CMK (cell line): ENCODE measurements at regions not wholly inside any gene's neighbourhood (a gene's known extent, or its start where the extent isn't known, plus 50 kb on each side); places are given as distances from the start of the nearest gene placed in this dataset.
A peak's percentile ranks its signal among the peaks of the same experiment; 100 is the strongest.
"Not testable (repeated sequence)": the region's sequence is repeated elsewhere in the genome, so short reads cannot be mapped to it uniquely, and the experiment has no call there.

Experiments
- DNase-seq: peaks from one replicate; pipeline ENCODE4 v3.0.0-alpha.2; 2010; ENCODE audit warnings: low read depth

- DNase-seq, result no peak
Measured at GRCh38 chr7:11221984-11222383, 248.3 kb downstream of the PHF14 start.

- DNase-seq, result no peak
Measured at GRCh38 chr7:11224535-11224934, 250.9 kb downstream of the PHF14 start.

GRCh38 chr7:11228515-11228914 lies 254.8 kb downstream of the PHF14 start:
- DNase-seq, result no peak

GRCh38 chr7:11231190-11231589 lies 257.5 kb downstream of the PHF14 start:
- no peak for DNase-seq

- DNase-seq, result no peak
Measured at GRCh38 chr7:11232462-11232861, 258.8 kb downstream of the PHF14 start.

- no peak for DNase-seq
Measured at GRCh38 chr7:11233871-11234270, 260.2 kb downstream of the PHF14 start.

- DNase-seq, result no peak
Measured at GRCh38 chr7:11235491-11235890, 261.8 kb downstream of the PHF14 start.

GRCh38 chr7:11236680-11237079 lies 263.0 kb downstream of the PHF14 start:
- DNase-seq, result no peak

- DNase-seq, result no peak
Measured at GRCh38 chr7:11237742-11238141, 264.1 kb downstream of the PHF14 start.

GRCh38 chr7:11239316-11239715 lies 265.6 kb downstream of the PHF14 start:
- DNase-seq, result no peak

GRCh38 chr7:11243739-11244138 lies 270.1 kb downstream of the PHF14 start:
- DNase-seq, result no peak

- DNase-seq, result no peak
Measured at GRCh38 chr7:11244149-11244548, 270.5 kb downstream of the PHF14 start.

GRCh38 chr7:11247545-11247944 lies 273.9 kb downstream of the PHF14 start:
- DNase-seq, result no peak

GRCh38 chr7:11251436-11251835 lies 277.8 kb downstream of the PHF14 start:
- no peak for DNase-seq

GRCh38 chr7:11252011-11252607 lies 278.4 kb downstream of the PHF14 start:
- DNase-seq, result no peak

GRCh38 chr7:11252705-11253272 lies 279.1 kb downstream of the PHF14 start:
- no peak for DNase-seq

GRCh38 chr7:11256501-11256900 lies 282.8 kb downstream of the PHF14 start:
- no peak for DNase-seq

GRCh38 chr7:11261470-11261869 lies 287.8 kb downstream of the PHF14 start:
- DNase-seq, result no peak

- DNase-seq, result no peak
Measured at GRCh38 chr7:11266101-11266500, 292.4 kb downstream of the PHF14 start.

- DNase-seq, result no peak
Measured at GRCh38 chr7:11272352-11272751, 298.7 kb downstream of the PHF14 start.

GRCh38 chr7:11274074-11274473 lies 300.4 kb downstream of the PHF14 start:
- no peak for DNase-seq

GRCh38 chr7:11281953-11282352 lies 308.3 kb downstream of the PHF14 start:
- DNase-seq, result peak; percentile 34

GRCh38 chr7:11283584-11283983 lies 309.9 kb downstream of the PHF14 start:
- not testable (repeated sequence) for DNase-seq

- DNase-seq, result no peak
Measured at GRCh38 chr7:11290863-11291262, 317.2 kb downstream of the PHF14 start.
